ENCODE measurements at regions not wholly inside any gene's neighbourhood (a gene's known extent, or its start where the extent isn't known, plus 50 kb on each side); places are given as distances from the start of the nearest gene placed in this dataset.

DNA sequence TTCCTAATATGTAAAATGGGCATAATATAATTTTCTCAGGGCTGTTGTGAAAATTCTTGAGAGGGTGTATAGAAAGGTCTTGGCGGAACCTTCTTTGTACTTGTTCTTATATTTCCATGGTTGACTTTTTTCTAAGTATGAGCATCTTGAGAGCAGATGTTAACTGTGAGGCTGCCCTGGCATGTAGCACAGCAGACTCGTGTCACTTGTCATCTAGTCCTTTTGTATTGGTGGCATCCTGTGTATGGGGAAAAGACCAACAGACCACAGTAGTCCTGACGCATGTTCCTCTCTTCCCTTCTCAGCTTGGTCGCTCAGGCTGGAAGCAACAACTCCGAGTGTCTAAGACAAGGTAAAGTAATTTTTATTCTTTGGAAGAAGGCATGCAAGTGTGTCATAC is 153.8 kb upstream of the ZBED5 start:
- H3K27me3 Mint-ChIP-seq (ENCODE audit: insufficient read depth): peaks cover 11% of the 10 kb centered on the region
- Histone ChIP-seq H3K9me3 (ENCODE audit: control insufficient read depth, low read length) (peaks cover 3% of the 10 kb centered on the region), H3K4me3 (ENCODE audit: low read length) (no peak overlapping the region), H3K4me1 (ENCODE audit: control insufficient read depth, insufficient read depth, low read length) (no peaks in the 10 kb centered on the region), H3K27ac (ENCODE audit: low read depth, low read length) (no peak overlapping the region), H3K36me3 (ENCODE audit: control insufficient read depth, insufficient read depth, low read length) (no peaks in the 10 kb centered on the region), H3K9ac (ENCODE audit: extremely low read depth, low read length, poor library complexity, severe bottlenecking) (no peak overlapping the region), H3K27me3 (ENCODE audit: control insufficient read depth, insufficient read depth, low read length, poor library complexity, severe bottlenecking) (peaks cover 10% of the 10 kb centered on the region)
- DNase-seq: peak; percentile 30
- no peak overlapping the region for H3K27ac Mint-ChIP-seq
- H3K4me3 Mint-ChIP-seq: no peak overlapping the region
- H3K36me3 Mint-ChIP-seq (ENCODE audit: low read depth): no peaks in the 10 kb centered on the region
- H3K4me1 Mint-ChIP-seq: peaks cover 7% of the 10 kb centered on the region
- no peaks in the 10 kb centered on the region for H3K9me3 Mint-ChIP-seq
- whole genome bisulfite sequencing, 2 experiments (ENCODE audit: insufficient coverage in 1 of 2, insufficient read length in 1 of 2): 90 to 94% methylated on average over 3 to 4 of the region's 5 CpGs
- TF ChIP-seq CTCF (conservative IDR thresholded peaks at IDR 0.05): no peak

- no peak overlapping the region for H3K4me3 ChIP-seq (ENCODE audit: low read length)
- H3K27me3 ChIP-seq (ENCODE audit: control insufficient read depth, insufficient read depth, low read length, poor library complexity, severe bottlenecking): peaks cover 10% of the 10 kb centered on the region
- no peak overlapping the region for H3K27ac ChIP-seq (ENCODE audit: low read depth, low read length)
- Mint-ChIP-seq H3K4me3 (no peak overlapping the region), H3K4me1 (peaks cover 7% of the 10 kb centered on the region), H3K9me3 (no peaks in the 10 kb centered on the region), H3K27ac (no peak overlapping the region), H3K36me3 (ENCODE audit: low read depth) (no peaks in the 10 kb centered on the region), H3K27me3 (ENCODE audit: insufficient read depth) (peaks cover 11% of the 10 kb centered on the region)
- peak; percentile 87 for DNase-seq
- TF ChIP-seq CTCF (conservative IDR thresholded peaks at IDR 0.05): peak; percentile 75
- 13 to 26% methylated on average over 3 to 8 of the region's 8 CpGs for WGBS, 2 experiments (ENCODE audit: insufficient coverage in 1 of 2, insufficient read length in 1 of 2)
- peaks cover 3% of the 10 kb centered on the region for H3K9me3 ChIP-seq (ENCODE audit: control insufficient read depth, low read length)
- H3K36me3 ChIP-seq (ENCODE audit: control insufficient read depth, insufficient read depth, low read length): no peaks in the 10 kb centered on the region
- H3K4me1 ChIP-seq (ENCODE audit: control insufficient read depth, insufficient read depth, low read length): no peaks in the 10 kb centered on the region
- H3K9ac ChIP-seq (ENCODE audit: extremely low read depth, low read length, poor library complexity, severe bottlenecking): no peak overlapping the region
These were observed 152.8 kb upstream of the ZBED5 start for GRCh38 chr11:11010624-11011127.

- peaks cover 3% of the 10 kb centered on the region for H3K9me3 ChIP-seq (ENCODE audit: control insufficient read depth, low read length)
- 69 to 78% methylated on average over 2 to 4 of the region's 4 CpGs for WGBS, 2 experiments (ENCODE audit: insufficient coverage in 1 of 2, insufficient read length in 1 of 2)
- no peak overlapping the region for H3K4me3 ChIP-seq (ENCODE audit: low read length)
- TF ChIP-seq CTCF (conservative IDR thresholded peaks at IDR 0.05): no peak
- DNase-seq: no peak
- no peak overlapping the region for H3K27ac Mint-ChIP-seq
- no peaks in the 10 kb centered on the region for H3K4me1 ChIP-seq (ENCODE audit: control insufficient read depth, insufficient read depth, low read length)
- H3K9ac ChIP-seq (ENCODE audit: extremely low read depth, low read length, poor library complexity, severe bottlenecking): no peak overlapping the region
- H3K9me3 Mint-ChIP-seq: peaks cover 1% of the 10 kb centered on the region
- H3K27me3 Mint-ChIP-seq (ENCODE audit: insufficient read depth): peaks cover 11% of the 10 kb centered on the region
- no peak overlapping the region for H3K4me3 Mint-ChIP-seq
- peaks cover 7% of the 10 kb centered on the region for H3K4me1 Mint-ChIP-seq
- H3K36me3 Mint-ChIP-seq (ENCODE audit: low read depth): no peaks in the 10 kb centered on the region
- H3K27ac ChIP-seq (ENCODE audit: low read depth, low read length): no peak overlapping the region
- no peaks in the 10 kb centered on the region for H3K36me3 ChIP-seq (ENCODE audit: control insufficient read depth, insufficient read depth, low read length)
- H3K27me3 ChIP-seq (ENCODE audit: control insufficient read depth, insufficient read depth, low read length, poor library complexity, severe bottlenecking): peaks cover 10% of the 10 kb centered on the region
These were observed 151.3 kb upstream of the ZBED5 start for GRCh38 chr11:11009179-11009578.
